Stimulated activated CD4-positive, alpha-beta T cell treated with anti-CD3 and anti-CD28 coated beads, TNF-alpha, amount 100 ng/mL, for 24 hours (primary cell): ENCODE measurements at regions not wholly inside any gene's neighbourhood (a gene's known extent, or its start where the extent isn't known, plus 50 kb on each side); places are given as distances from the start of the nearest gene placed in this dataset.

ENCODE experiments used
- DNase-seq, 3 experiments: peaks; one replicate each; pipeline ENCODE4 v3.0.0-alpha.2; 2020; ENCODE audit warnings: low read depth in 3 of 3

DNA sequence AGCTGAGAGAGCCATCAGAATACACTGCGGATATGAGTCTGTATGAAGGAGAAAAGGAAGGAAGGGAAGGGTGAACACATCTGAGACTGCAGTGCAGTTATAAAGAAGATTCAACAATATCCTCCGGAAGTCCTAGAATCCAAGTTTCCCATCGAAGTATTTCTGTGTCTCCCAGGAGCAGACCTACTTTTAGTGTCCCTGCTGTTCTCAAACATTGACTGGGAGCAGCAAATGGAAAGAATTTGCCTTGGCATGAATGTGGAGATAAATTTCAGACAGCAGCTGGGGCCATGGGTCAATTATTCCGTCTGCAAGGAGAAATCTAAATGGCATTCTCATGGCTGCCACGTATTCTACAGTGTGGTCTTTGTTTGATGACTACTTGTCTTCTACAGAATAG lies 478.1 kb upstream of the SMC2 start:
- DNase-seq = no peak

GRCh38 chr9:103617046-103617445 lies 477.1 kb upstream of the SMC2 start:
- no peak for DNase-seq

DNA sequence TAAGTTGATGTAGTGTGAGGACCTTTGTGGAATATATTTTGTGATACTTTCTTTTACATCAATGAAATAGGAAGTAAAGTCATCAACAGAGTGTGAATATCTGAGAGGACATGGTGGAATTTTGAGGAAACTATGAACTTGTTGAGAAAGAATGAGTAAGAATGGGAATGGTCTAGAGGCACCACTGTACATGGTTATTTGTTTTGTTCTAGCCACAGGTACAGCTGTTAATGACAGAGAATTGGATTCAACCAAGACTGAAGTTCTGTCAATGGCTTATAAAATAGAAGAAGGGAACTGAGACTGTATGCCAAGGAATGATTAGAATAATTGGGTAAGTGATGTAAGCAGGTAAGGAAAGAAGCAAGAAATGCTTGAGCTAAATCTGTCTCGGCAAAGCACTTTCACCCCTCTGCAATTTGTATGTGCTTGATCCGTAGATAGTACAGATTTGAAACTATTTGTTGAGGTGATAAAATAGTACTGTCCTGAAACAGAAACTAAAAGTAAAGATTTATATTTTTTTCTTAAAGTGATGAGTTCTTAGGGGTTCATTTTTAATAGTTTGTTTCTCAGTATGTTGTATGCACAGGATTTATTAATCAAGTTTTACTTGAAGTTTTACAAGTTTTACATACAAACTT lies 468.8 kb upstream of the SMC2 start:
- DNase-seq = no peak

GRCh38 chr9:103627731-103628130 lies 466.4 kb upstream of the SMC2 start:
- no peak for DNase-seq

GRCh38 chr9:103649086-103649485 lies 445.0 kb upstream of the SMC2 start:
- DNase-seq = no peak

- DNase-seq = no peak
Measured at GRCh38 chr9:103658156-103658555, 436.0 kb upstream of the SMC2 start.

GRCh38 chr9:103660830-103661229 lies 433.3 kb upstream of the SMC2 start:
- DNase-seq = no peak

- DNase-seq = no peak
Measured at GRCh38 chr9:103661663-103662062, 432.4 kb upstream of the SMC2 start.

GRCh38 chr9:103669296-103669695 lies 424.8 kb upstream of the SMC2 start:
- DNase-seq = no peak

- DNase-seq = no peak
Measured at GRCh38 chr9:103674271-103674670, 419.8 kb upstream of the SMC2 start.

DNA sequence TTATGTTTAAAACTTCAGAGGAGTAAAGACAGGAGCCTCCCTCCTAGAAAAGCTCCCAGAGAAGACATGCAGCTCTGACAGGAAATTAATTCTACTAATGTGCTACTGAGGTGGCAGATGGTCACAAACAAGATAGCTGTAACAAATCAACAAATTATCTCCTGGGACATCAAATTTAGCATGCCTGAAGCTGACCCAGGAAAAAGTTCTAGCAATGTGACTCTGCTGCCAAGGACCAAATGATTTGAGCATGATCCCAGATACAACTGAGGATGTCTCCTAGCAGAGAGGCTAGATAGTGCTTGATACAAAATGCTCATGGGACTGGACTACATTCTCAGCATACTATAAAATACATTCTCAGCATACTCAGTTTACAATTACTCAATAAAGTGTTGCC lies 413.5 kb upstream of the SMC2 start:
- DNase-seq = no peak

DNA sequence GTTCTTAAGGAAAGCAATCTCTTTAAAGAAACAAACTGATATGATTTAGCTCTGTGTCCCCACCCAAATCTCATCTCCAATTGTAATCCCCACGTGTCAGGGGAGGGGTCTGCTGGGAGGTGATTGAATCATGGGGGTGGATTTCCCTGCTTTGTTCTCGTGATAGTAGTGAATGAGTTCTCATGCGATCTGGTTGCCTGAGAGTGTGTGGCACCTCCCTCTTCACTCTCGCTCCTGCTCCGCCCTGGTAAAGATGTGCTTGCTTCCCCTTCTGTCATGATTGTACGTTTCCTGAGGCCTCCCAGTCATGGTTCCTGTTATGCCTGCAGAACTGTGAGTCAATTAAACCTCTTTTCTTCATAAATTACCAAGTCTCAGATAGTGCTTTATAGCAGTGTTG lies 412.7 kb upstream of the SMC2 start:
- no peak for DNase-seq

GRCh38 chr9:103700195-103700962 lies 393.7 kb upstream of the SMC2 start:
- DNase-seq = no peak

- no peak for DNase-seq
Measured at GRCh38 chr9:103702572-103702971, 391.5 kb upstream of the SMC2 start.

- no peak for DNase-seq
Measured at GRCh38 chr9:103707181-103707580, 386.9 kb upstream of the SMC2 start.

DNA sequence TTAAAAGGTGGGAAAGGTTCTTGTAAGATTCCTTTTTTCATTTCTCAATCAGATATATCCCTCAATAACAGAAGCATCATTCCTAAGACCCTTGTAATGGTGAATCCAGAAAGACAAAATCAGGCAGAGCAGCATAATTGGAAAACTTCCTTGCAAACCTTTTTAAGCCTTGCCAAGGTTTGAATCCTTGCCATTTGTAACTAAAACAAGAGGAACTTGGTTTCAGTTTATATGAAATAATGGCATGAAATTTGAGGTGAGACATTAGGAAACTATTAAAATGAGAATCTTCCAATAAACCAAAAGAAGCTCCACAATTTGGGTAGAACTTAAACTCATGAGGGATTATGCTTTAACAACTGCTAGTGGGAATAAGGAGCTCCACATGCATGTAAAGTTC lies 384.7 kb upstream of the SMC2 start:
- no peak for DNase-seq

DNA sequence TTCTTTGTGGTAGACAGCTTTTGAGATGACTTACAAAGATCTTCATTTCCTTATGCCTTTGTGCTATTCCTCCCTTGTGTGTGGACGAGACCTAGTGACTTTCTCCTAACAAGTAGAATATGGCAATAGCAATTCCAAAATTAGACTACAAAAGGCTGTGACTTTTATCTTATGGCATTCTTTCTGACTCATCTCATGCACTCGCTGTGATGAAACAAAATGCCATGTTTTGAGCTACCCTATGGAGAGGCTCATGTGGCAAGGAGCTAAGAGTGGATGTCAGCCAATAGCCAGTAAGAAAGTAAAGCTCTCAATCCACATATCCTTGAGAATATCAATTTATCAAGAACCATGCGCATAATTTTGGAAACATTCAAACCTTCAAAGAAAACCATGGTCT lies 380.5 kb upstream of the SMC2 start:
- DNase-seq = no peak

DNA sequence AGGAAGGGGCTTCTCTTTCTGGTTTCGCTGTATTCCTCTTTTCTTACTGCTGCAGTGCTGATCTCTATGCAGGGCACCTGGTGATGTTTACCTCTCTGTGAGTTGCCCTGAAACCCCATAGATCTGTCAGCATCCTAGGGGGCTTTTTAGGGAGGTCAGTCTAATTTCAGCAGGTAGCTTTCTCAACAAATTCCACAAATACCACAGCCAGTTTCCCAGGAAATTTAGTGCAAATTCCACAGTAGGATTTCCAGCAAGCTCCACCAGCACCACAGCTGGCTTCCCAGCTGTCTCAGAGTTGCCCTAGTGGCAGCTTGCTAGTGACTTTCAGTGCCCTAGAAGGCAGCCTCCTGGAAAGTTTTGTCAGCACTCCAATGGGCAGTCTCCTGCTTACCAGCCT lies 379.1 kb upstream of the SMC2 start:
- no peak for DNase-seq

GRCh38 chr9:103721056-103721455 lies 373.1 kb upstream of the SMC2 start:
- no peak for DNase-seq

- no peak for DNase-seq
Measured at GRCh38 chr9:103730866-103731265, 363.2 kb upstream of the SMC2 start.

DNA sequence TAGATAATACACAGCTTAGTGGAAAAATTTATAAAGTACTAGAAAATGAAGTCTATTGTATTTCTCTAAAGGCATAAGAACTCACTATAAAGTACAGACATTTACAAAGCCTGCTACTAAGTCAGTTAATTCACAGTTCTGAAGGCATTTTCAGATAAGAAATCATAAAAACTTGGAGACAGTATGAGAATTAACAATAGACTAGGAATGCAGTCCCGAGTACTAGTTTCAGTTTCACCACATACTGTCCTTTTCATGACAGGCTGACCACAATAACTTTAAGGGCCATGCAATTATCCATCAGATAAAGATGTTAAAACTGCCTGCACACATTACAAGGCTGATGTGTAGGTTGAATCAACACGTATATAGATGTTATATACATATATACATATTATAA lies 362.6 kb upstream of the SMC2 start:
- no peak for DNase-seq

GRCh38 chr9:103734471-103734870 lies 359.6 kb upstream of the SMC2 start:
- no peak for DNase-seq

GRCh38 chr9:103755441-103755840 lies 338.7 kb upstream of the SMC2 start:
- DNase-seq = no peak

- DNase-seq = no peak
Measured at GRCh38 chr9:103755986-103756385, 338.1 kb upstream of the SMC2 start.
